Activated CD4-positive, CD25-positive, alpha-beta regulatory T cell treated with anti-CD3 and anti-CD28 coated beads, Interleukin-2, amount 50 U/mL, for 24 hours (primary cell): ENCODE measurements at regions not wholly inside any gene's neighbourhood (a gene's known extent, or its start where the extent isn't known, plus 50 kb on each side); places are given as distances from the start of the nearest gene placed in this dataset.
"Not testable (repeated sequence)": the region's sequence is repeated elsewhere in the genome, so short reads cannot be mapped to it uniquely, and the experiment has no call there.

ENCODE experiments used
- ATAC-seq, 2 donors: fragments of 150-1000 bp; cut with Tn5 transposase; one replicate each; pipeline ENCODE4 v1.10.0; 2021; ENCODE audit warnings: mild to moderate bottlenecking in 1 of 2, moderate library complexity in 1 of 2

DNA sequence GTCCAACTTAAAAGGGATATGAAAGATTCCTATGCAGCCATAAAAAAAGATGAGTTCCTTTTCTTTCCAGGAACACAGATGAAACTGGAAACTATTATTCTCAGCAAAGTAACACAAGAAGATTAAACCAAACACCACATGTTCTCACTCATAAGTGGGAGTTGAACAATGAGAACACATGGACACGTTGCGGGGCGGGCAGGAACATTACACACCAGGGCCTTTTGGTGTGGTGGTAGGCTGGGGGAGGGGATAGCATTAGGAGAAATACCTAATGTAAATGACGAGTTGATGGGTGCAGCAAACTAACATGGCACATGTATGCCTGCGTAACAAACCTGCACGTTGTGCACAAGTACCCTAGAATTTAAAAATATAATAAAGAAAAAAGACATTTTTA is 516.1 kb downstream of the LRRC70 start:
- ATAC-seq = no peak

DNA sequence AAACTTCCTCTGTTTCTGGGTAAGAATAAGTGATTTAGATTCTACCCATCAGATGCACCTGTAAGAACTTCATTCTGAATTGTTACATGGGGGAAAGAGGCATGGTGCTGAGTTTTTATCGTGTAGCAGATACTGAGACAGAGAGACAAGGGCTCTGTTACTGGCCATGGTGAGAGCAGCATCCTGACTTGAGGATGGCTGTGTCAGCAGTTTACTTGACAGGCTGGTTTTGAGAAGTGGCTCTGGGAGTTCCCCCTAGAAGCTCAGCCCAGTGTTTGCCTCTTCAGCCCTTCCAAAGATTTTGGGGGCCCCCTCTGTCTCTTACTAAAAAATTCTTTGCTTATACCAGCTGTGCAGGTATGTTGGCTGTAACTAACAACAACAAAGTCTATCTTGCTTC is 510.5 kb downstream of the LRRC70 start:
- no peak for ATAC-seq

- no peak for ATAC-seq
Measured at GRCh38 chr5:63085561-63085960, 506.9 kb downstream of the LRRC70 start.

DNA sequence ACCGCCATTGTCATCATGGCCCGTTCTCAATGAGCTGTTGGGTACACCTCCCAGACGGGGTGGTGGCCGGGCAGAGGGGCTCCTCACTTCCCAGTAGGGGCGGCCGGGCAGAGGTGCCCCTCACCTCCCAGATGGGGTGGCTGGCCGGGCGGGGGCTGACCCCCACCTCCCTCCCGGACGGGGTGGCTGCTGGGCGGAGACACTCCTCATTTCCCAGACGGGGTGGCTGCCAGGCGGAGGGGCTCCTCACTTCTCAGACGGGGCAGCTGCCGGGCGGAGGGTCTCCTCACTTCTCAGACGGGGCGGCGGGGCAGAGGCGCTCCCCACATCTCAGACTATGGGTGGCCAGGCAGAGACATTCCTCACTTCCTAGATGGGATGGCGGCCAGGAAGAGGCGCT is 505.1 kb downstream of the LRRC70 start:
- ATAC-seq = not testable (repeated sequence)

DNA sequence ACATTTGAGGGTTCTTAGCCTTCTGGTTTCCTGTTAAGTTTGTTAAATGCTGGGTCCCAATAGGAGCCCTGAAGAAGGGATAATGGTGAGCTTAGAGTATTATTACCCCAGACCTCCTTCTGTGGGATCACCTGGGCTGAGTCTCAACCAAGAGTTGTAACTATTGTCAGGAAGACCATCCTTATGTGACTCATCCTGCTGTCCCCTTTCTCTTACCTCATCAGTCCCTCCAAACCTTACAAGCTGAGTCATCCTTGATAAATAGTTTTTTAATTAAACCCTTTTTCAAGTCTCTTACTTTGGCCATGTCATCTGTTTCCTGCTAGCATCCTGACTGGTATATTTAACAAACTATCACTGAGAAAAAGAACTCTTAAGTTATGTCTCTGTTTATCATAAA is 502.8 kb downstream of the LRRC70 start:
- ATAC-seq = no peak

- ATAC-seq = no peak
Measured at GRCh38 chr5:63070001-63070400, 491.4 kb downstream of the LRRC70 start.

GRCh38 chr5:63055421-63055820 is 476.8 kb downstream of the LRRC70 start:
- ATAC-seq = no peak

DNA sequence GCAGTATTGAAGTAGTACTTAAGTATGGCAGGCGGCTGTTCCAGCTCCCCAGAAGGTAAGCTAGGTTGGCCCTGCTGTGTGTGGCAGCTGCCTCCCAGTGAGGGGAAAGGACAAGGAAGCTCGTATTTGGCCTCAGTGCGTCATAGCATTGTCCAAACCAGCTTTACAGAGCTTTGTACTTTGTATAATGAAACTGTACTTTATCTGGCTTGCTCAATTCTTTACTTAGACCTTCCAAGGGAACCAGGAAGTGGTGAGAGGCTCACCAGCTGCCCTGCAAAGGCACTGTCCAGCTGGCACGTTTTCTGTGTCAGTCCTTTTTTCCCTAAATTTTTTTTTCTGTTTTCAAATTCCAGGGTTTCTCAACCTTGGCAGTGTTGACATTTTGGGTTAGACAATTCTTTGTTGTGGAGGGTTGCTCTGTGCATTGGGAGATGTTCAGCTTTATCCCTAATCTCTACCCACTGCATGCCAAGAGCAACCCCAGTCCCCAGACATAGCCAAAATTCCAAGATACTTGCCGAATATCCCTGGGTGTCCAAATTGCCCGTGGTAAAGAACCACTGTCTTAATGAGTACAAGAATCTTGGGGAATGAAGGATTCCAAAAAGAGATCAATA is 474.5 kb downstream of the LRRC70 start:
- no peak for ATAC-seq

- no peak for ATAC-seq
Measured at GRCh38 chr5:63050916-63051315, 472.3 kb downstream of the LRRC70 start.

DNA sequence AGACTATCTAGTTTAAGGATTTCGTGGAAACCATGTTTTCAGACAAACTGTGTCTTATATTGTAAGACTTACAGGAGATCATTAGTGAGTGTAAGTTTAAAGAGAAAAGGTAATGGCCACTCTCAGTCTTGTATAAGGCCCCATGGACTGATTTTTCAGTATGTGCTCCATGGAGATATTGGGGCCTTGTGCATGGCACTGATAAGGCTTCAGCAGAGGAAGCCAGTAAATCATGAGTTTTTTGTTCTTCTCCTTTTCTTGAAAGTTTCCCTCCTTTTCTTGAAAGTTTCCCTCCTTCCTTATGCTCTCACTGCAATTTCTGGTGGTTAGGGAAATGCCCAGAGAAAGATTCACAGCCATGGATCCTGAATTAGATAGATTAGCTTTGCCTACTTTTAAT is 471.3 kb downstream of the LRRC70 start:
- ATAC-seq = no peak

DNA sequence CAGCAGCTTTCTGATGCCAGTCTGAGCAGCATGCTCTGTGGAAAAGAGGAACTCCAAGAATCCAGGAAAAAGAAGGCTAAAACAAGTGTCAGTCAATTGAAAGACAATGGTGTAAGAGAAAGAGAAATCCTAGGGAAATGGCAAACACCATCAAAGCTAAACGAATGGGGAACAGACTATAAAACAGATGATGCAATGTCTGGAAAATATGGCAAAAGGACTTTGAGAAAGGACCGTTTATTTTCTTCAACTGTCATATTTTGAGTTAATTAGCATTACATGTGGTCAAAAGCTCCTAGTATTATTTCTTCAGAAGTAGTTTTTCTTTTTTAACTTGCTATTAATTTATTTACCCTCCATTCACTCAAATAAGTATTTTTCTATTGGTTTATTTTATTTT is 465.2 kb downstream of the LRRC70 start:
- ATAC-seq = no peak

GRCh38 chr5:63032343-63032742 is 453.7 kb downstream of the LRRC70 start:
- ATAC-seq = no peak

- no peak for ATAC-seq
Measured at GRCh38 chr5:63029891-63030290, 451.3 kb downstream of the LRRC70 start.

DNA sequence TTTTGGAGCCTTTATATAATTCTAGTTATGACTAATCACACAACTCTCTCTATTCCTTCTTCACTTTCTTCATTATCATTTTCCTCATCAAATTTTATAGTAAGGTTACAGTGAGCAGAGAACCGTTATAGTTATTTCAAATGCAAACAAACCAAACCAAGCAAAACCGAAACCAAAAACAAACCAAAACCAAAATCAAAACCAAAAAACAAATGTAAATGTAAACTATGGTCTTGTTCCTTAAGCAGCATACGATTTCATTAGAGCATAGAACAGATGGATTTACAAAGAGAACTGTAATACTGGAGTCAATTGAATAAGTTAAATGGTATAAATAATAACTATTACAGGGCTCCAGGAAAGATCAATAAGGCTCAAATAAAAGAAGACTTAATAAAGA is 447.1 kb downstream of the LRRC70 start:
- ATAC-seq = no peak

DNA sequence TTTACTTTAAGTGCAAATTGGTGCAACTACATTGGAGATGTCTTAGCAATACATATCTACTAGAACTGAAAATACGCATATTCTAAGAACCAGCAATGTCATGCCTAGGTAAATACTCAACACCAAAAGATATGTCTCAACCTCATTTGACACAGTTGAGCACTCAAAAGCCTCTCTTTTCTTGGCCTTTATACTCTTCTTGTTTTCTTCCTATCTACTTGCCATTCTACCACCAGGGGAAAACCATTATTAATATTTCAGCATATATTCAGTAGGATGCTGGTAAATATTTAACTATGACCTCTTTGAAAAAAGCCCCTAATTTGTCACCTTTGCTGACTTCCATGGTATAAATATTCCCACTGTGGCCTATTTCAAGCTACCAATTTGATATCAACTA is 443.8 kb downstream of the LRRC70 start:
- no peak for ATAC-seq

DNA sequence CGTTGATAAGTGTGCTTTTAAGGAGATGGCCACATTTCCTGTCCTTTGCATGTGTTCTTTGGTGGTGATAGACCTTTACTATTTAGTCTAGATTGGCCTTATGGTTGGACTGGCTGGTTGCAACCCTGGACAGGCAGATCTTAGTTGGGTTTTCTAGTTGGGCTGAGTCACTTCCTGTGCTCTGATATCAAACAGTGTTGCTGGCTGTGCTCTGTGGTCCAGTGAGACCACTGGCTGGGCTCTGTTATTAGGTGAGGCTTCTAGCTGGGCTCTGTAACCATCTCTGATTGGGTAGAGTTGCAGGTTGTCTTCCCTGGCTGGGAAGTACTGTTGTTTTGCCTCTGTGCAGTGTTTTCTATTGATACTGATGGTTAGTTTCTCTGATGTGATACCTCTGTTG is 432.5 kb downstream of the LRRC70 start:
- no peak for ATAC-seq

GRCh38 chr5:63008195-63008594 is 429.6 kb downstream of the LRRC70 start:
- ATAC-seq = no peak

DNA sequence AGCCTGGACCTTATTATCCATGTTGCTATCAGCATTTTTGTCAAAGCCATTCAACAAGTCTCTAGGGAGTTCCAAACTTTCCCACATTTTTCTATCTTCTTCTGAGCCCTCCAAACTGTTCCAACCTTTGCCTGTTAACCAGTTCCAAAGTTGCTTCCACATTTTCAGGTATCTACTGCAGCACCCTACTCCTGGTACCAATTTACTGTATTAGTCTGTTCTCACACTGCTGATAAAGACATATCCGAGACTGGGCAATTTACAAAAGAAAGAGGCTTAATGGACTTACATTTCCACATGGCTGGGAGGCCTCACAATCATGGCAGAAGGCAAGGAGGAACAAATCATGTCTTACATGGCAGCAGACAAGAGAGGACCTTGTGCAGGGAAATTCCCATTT is 416.2 kb downstream of the LRRC70 start:
- ATAC-seq = not testable (repeated sequence)

GRCh38 chr5:62985749-62986148 is 407.1 kb downstream of the LRRC70 start:
- ATAC-seq = no peak

DNA sequence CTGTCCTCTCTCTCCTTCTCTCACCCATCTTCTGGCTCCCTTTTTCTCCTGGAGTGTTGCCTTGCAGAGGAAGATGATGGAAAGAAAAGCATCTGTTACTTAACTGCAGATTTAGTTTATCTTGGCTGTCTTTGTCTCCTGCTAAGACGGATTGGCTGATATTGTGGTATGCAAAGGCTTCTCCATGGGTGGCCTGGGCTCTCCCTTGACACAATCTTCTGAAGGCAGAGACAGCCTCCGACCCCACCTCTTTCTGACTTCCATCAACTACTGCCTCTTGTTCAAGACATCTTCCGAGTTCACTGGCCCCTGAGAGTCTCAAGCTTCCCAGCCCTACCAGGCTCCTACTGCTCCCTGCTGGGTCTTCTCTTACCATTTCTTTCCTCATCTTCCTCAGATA is 403.7 kb downstream of the LRRC70 start:
- no peak for ATAC-seq

- no peak for ATAC-seq
Measured at GRCh38 chr5:62980884-62981283, 402.3 kb downstream of the LRRC70 start.

GRCh38 chr5:62979472-62979871 is 400.9 kb downstream of the LRRC70 start:
- no peak for ATAC-seq

- no peak for ATAC-seq
Measured at GRCh38 chr5:62977661-62978060, 399.0 kb downstream of the LRRC70 start.

GRCh38 chr5:62974623-62975022 is 396.0 kb downstream of the LRRC70 start:
- no peak for ATAC-seq

GRCh38 chr5:62969409-62970120 is 390.9 kb downstream of the LRRC70 start:
- no peak for ATAC-seq
